Testis (tissue), 2 donors: ENCODE measurements at regions not wholly inside any gene's neighbourhood (a gene's known extent, or its start where the extent isn't known, plus 50 kb on each side); places are given as distances from the start of the nearest gene placed in this dataset.

Source experiments
- DNase-seq: peaks from one replicate; pipeline ENCODE4 v3.0.0-alpha.2; 2019
- H3K27ac ChIP-seq, 2 donors: fragments of 200-600 bp; sonication (generic); one replicate each; pipeline ENCODE4 v1.5.1; 2019
- H3K27me3 ChIP-seq: fragments of 200-600 bp; sonication (generic); one replicate; pipeline ENCODE4 v1.5.1; 2019
- H3K36me3 ChIP-seq: fragments of 200-600 bp; sonication (generic); one replicate; pipeline ENCODE4 v1.5.1; 2017; ENCODE audit warnings: low read depth; ENCODE audit errors: missing control alignments
- H3K4me1 ChIP-seq: fragments of 200-600 bp; sonication (generic); one replicate; pipeline ENCODE4 v1.5.1; 2019
- H3K4me3 ChIP-seq, 2 donors: fragments of 200-600 bp; sonication (generic); one replicate each; pipeline ENCODE4 v1.5.1; 2017 to 2019
- H3K9me3 ChIP-seq: fragments of 200-600 bp; sonication (generic); one replicate; pipeline ENCODE4 v1.5.1; 2017
- POLR2A ChIP-seq: fragments of 450-650 bp; IDR thresholded peaks from one replicate; pipeline ENCODE4 v1.6.1; 2017; ENCODE audit warnings: antibody characterized with exemption, mild to moderate bottlenecking, moderate library complexity
- WGBS, 2 donors: methylation state at CpG; one replicate each; pipeline ENCODE4 v1.1.5; 2018; 5-methylcytosine and 5-hydroxymethylcytosine counted together
- intact Hi-C: fragments of 100-400 bp; cut with DNase I; formaldehyde crosslinking; loops from one replicate; pipeline ENCODE4 v1.15.1; 2023; ENCODE audit warnings: low total_unique reads
- TF ChIP-seq, protein P1 (sequence below), 3 experiments: fragments of 450-650 bp in 2 of 3; fragments of 200-600 bp in 1 of 3; sonication (generic) in 1 of 3; IDR thresholded peaks; one replicate each; pipeline ENCODE4 v1.5.1; 2016 to 2019; ENCODE audit warnings: antibody characterized with exemption in 3 of 3, mild to moderate bottlenecking in 2 of 3, moderate library complexity in 1 of 3

DNA sequence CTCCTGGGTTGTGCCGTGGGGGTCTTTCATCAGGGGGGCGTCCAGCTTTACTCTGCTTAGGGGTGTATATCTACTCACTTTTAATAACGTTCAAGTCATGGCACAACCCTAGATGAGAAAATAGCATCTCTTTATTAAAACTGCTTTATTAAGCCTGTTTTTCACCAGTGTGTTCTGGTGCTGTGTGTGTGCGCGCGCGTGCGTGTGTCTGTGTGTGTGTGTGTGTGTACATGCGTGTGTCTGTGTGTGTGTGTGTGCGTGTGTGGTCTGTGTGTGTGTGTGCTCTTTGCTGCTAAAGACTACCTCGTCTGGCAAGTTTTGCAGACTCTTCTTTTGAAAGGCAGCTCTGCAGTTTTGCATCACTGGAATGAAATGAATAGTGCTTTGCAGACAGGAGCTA is 390.9 kb upstream of the MKI67 start:
- Histone ChIP-seq H3K27ac (no peak overlapping the region), H3K4me1 (no peaks in the 10 kb centered on the region), H3K27me3 (no peaks in the 10 kb centered on the region), H3K9me3 (no peaks in the 10 kb centered on the region), H3K36me3 (no peaks in the 10 kb centered on the region), H3K4me3 (no peak overlapping the region)
- intact Hi-C loops = no loop called here
- WGBS, 2 donors = 80 to 86% methylated on average over 11 of the region's 11 CpGs
- DNase-seq = no peak
- TF ChIP-seq POLR2A = no peak
- TF ChIP-seq, protein P1, sequence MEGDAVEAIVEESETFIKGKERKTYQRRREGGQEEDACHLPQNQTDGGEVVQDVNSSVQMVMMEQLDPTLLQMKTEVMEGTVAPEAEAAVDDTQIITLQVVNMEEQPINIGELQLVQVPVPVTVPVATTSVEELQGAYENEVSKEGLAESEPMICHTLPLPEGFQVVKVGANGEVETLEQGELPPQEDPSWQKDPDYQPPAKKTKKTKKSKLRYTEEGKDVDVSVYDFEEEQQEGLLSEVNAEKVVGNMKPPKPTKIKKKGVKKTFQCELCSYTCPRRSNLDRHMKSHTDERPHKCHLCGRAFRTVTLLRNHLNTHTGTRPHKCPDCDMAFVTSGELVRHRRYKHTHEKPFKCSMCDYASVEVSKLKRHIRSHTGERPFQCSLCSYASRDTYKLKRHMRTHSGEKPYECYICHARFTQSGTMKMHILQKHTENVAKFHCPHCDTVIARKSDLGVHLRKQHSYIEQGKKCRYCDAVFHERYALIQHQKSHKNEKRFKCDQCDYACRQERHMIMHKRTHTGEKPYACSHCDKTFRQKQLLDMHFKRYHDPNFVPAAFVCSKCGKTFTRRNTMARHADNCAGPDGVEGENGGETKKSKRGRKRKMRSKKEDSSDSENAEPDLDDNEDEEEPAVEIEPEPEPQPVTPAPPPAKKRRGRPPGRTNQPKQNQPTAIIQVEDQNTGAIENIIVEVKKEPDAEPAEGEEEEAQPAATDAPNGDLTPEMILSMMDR (IDR thresholded peaks at IDR 0.05) = no peak

GRCh38 chr10:128518000-128518399 is 391.8 kb upstream of the MKI67 start:
- Histone ChIP-seq H3K27ac (no peak overlapping the region), H3K27me3 (no peaks in the 10 kb centered on the region), H3K36me3 (no peaks in the 10 kb centered on the region), H3K4me3 (no peak overlapping the region), H3K4me1 (no peaks in the 10 kb centered on the region), H3K9me3 (no peaks in the 10 kb centered on the region)
- WGBS, 2 donors = 76 to 77% methylated on average over 11 of the region's 11 CpGs
- TF ChIP-seq, protein P1 (IDR thresholded peaks at IDR 0.05) = no peak
- TF ChIP-seq POLR2A = no peak
- no peak for DNase-seq
- intact Hi-C loops = no loop called here

DNA sequence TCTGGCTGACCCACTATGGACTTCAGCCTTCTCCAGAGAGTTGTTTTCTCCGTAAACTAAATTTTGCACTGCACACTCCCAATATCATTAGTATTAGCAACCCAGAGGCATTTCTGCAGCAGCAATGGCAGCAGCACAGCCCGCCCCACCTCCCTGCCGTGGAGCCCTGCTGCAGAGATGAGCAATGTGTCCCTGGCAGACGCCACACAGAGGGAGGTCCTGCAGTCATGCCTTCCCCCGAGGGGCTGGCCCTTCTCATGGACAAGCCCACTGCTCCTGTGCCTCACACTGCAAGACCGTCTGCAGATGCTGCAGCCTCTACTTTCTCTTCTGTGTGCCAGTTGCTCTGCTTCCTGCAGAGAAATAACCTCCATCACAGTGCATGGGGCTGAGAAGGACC is 393.4 kb upstream of the MKI67 start:
- intact Hi-C loops = no loop called here
- no peaks in the 10 kb centered on the region for H3K27me3 ChIP-seq
- TF ChIP-seq POLR2A = no peak
- TF ChIP-seq, protein P1 (IDR thresholded peaks at IDR 0.05) = no peak

GRCh38 chr10:128520211-128520815 is 394.1 kb upstream of the MKI67 start:
- no peak for DNase-seq
- intact Hi-C loops = no loop called here
- Histone ChIP-seq H3K27me3 (no peaks in the 10 kb centered on the region), H3K27ac (no peak overlapping the region), H3K36me3 (no peaks in the 10 kb centered on the region), H3K4me1 (no peaks in the 10 kb centered on the region), H3K9me3 (no peaks in the 10 kb centered on the region), H3K4me3 (no peak overlapping the region)
- 86 to 91% methylated on average over 11 of the region's 11 CpGs for WGBS, 2 donors
- no peak for TF ChIP-seq POLR2A
- TF ChIP-seq, protein P1 (IDR thresholded peaks at IDR 0.05) = no peak

More for the DNA sequence above, 393.4 kb upstream of the MKI67 start:
- H3K36me3 ChIP-seq = no peaks in the 10 kb centered on the region
- DNase-seq = no peak
- H3K4me3 ChIP-seq = no peak overlapping the region
- no peaks in the 10 kb centered on the region for H3K9me3 ChIP-seq
- no peaks in the 10 kb centered on the region for H3K4me1 ChIP-seq
- WGBS, 2 donors = 72 to 84% methylated on average over 4 to 6 of the region's 6 CpGs
- H3K27ac ChIP-seq = no peak overlapping the region
